ENCODE measurements at regions not wholly inside any gene's neighbourhood (a gene's known extent, or its start where the extent isn't known, plus 50 kb on each side); places are given as distances from the start of the nearest gene placed in this dataset.
"Not testable (repeated sequence)": the region's sequence is repeated elsewhere in the genome, so short reads cannot be mapped to it uniquely, and the experiment has no call there.

GRCh38 chr2:53536583-53537361 is 230.8 kb upstream of the CHAC2 start:
- DNase-seq, result no peak

DNA sequence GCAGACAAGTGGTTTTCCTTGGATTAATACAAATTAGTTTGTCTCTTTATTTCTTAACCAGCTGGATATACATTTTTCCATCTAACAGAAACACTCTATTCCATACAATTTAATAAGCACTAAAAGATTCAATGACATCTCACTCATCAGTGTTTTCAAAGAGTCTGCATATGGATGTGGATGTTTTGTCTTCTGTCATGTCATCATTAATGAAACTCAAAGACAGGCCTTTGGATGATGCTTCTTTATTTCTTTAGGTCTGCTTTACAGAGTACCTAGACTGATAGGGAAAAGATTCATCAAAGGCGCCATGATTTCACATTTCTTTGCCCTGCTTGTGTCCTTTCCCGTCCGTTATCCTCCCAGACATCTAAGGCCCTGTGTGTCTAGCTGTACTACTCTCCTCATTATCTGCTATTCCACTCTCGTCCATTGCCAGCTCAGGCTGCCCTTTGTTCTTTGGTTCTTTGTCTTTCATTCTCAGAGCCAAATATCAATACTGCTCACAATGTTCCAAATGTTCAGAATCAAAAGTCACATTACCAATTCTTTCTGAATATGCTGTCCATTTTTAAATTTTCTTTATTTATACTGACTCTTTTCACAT is 232.3 kb upstream of the CHAC2 start:
- DNase-seq, result no peak

DNA sequence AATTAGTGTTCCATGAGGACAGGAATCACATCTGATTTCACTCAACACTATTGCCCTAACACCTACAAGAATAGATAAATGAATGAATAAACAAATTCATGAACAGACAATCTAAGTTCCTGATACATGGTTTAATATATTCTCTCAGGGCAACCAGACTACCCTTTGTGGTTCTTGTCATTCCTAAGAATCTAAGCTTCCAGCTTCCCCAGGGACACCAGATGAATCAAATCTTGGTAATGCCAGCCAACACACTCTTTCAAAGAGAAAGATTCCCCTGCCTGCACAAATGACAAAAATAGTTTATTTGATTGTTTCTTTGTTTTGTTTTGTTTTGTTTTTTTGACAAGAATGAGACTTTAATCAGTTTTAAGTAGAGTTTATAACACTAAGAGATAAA is 237.5 kb upstream of the CHAC2 start:
- no peak for DNase-seq

DNA sequence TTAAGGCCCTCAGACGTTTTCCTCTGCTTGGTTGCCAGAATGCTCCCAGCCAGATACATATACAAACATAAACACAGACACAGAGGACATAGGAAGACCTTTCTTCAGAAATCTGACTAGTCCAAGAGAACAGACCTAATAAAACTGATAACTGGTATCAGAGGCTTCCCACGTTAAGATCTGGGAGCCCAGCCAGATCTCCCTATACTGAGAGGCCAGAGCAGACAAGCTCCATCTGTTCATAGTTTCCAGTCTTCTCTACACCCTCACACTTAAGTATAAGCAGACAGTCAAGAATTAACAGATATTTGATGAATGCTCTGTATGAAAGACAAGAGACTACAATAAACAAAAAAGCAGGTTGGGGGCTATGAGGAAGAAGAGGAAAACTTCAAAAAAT is 240.5 kb upstream of the CHAC2 start:
- DNase-seq, result no peak

GRCh38 chr2:53519918-53520841 is 247.4 kb upstream of the CHAC2 start:
- DNase-seq, result peak; percentile 72

GRCh38 chr2:53517406-53517805 is 250.2 kb upstream of the CHAC2 start:
- no peak for DNase-seq

DNA sequence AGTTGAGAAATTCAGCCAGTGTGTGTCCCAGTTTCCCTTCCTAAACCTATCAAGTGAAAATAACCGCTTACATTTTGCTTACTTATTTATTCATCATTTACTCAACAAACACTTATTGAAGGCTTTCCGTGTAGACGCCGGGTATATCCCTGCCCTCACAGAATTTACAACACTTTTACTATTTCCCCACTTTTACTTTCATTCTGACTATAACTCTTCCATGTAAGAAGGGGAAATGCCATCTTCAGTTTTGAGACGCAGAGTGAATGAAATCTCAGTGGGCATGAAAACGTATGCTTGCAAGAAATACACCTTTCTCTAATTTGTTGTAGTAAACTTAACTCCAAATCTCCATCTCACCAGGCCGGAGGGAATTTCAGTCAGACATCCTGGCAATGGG is 251.0 kb upstream of the CHAC2 start:
- no peak for DNase-seq

DNA sequence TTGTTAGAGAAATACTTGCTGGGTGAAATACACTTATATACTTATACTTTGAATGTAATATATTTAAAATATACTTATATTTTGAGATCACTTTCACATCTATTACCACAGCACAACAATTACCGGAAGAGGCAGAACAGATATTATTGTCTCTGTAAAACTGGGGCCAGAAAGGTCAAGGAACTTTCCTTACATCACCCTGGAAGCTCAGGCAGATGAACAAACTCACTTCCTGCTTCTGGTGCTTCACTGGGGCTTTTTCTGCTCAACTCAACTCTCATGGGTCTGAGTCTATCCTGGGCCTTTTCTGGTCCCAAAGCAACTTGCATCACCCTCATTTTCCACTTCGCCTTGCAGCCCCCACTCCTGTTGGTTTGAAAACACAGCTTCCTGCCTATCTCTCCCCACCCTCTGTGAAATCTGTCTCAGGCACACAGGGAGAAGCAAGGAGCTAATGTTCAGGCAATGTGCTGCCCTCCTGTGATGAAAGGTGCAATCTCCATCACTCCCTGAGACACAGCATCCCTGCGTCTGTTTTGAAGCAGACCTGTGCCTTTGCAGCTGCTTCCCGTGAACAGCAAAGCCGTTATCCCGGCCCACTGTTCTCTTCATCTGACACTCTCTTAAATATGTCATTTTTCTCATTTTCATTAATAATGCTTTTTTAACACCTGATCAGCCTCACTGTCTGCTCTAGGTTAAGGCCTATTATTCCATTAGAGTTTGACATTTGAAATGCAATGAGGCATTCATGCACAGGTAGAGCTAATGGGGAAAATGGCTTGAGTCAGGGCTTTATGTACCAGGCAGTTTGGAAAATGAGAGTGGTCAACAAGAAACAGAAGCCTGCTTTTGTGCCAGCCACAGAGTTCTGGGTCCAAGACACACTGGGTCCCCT is 251.9 kb upstream of the CHAC2 start:
- DNase-seq, result no peak

GRCh38 chr2:53513167-53513666 is 254.4 kb upstream of the CHAC2 start:
- DNase-seq, result no peak

DNA sequence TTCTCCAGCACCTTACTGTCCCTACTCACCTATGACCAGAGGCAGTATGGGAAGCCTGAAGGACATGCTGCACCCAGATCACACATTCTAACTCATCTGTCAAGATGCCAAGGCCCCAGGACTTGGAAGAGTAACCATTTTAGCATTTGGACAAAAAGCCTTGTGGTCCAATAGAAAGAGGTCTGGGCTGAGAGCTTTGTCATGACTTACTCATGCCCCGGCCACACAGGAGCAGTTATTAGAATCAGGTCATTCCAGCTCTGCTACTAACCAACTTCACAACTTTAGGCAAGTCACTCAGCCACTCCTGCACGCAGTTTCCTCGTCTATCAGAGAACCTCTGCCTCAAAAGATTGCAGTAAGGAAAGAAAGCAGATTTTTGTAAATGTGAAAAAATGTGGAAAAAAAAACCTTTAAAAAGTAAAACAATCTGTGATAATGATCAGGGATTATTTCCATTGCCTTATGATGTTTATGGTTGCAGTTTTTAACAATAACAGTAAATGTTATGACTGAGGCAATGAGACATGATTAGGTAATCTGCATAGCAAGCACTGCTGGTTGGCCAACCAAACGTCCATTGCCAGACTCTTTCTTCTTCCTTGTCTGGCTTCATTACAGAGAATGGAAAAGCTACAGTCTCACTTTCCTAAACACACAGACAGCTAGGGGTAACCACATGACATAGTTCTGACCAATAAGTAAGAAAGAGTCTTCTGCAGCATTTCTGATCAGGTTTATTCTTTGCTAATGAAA is 255.4 kb upstream of the CHAC2 start:
- no peak for DNase-seq

DNA sequence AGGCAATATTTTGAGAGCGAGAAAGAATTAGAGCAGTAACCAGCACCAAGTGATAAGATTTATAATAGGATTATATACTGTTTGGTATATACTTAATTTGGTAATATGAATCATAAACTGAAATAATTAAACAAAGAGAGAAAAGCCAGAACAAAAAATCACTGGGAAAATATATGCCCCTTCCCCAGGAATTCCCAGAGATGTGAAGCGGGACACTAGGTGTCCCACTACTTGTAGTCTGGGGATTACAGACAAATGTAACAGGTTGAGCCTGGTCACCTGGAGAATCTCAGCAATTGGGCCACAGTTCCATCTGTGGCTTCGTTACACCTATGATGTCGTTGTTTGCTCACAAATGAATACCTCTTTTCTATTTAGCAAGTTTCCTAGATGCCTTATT is 256.1 kb upstream of the CHAC2 start:
- no peak for DNase-seq

DNA sequence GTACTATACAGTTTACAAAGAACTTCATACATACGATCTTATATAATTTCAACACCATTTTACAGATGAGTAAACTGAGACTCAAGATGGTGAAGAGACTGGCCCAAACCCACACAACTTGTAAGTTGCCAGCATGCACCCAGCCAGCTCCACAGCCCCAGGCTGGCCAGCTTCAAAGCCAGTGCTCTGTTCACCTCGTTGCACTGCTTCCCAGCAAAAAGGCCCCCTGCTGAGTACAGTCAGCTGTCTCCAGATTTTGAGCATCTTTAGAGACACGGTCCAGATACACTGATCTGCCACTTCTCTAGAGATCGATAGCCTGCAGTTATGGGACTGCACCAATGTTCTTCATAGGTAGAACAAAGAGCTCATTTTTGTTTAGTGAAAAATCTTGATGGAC is 257.2 kb upstream of the CHAC2 start:
- no peak for DNase-seq

DNA sequence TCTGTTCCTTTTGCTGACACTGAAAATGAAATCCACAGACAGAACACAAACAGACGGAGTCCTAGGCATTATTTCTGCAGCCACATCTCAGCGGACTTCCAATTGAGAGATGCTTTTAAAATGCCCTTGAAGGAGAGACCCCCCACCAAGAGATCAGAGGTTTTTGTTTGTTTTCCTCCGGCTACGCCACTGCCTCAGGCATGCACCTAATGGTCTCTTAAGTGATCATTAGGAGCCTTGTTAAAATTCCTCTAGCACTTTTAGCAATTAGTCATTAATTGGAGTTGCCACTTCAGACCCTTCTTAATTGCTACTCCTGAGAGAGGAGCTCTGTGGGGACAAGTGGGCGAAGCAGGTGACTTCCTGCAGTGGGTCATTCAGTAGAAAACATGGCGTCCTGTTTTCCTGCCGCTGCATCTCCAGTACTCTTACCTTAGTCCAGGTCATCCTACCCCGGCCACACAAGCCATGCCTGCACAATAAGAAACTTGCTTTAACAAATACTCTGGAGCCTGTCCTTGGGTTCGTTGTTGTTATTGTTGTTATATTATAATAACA is 257.7 kb upstream of the CHAC2 start:
- no peak for DNase-seq

DNA sequence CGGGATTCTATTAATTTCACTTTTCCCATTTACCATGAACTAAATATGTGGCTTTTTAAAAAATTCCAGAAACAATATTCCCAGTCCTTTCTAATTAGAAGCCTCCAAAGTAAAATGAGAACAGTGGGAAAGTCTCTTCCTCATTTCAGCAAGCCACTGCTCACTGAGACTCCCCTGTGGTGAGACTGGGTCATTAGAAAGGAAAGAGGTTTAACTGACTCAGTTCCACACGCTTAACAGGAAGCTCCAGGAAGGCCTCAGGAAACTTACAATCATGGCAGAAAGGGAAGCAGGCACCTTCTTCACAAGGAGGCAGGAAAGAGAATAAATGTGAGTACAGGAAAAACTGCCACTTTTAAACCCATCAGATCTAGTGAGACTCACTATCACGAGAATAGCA is 258.9 kb upstream of the CHAC2 start:
- no peak for DNase-seq

- DNase-seq, result not testable (repeated sequence)
These were observed 260.5 kb upstream of the CHAC2 start for GRCh38 chr2:53507070-53507469.

GRCh38 chr2:53505826-53506225 is 261.8 kb upstream of the CHAC2 start:
- no peak for DNase-seq

GRCh38 chr2:53504507-53504906 is 263.1 kb upstream of the CHAC2 start:
- no peak for DNase-seq

- no peak for DNase-seq
These were observed 267.4 kb upstream of the CHAC2 start for GRCh38 chr2:53500181-53500580.

DNA sequence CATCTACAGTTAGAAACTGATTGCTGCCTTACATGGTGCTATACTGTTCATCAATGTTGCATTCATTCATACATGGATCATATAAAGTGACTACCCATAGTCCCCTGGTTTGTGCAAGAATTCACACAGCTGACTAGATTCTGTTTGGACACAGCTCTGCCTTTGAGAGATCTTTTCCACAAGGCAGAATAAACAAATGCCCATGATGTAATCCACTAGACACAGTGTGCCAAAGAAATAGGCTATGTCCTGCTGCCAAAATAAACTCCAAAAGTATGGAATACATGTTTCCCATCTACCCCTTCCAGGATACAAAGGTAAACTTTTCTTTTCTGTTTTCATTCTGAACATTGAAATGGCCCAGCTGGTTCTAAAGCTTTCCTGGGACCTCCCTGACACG is 269.4 kb upstream of the CHAC2 start:
- DNase-seq, result no peak

GRCh38 chr2:53497020-53497419 is 270.6 kb upstream of the CHAC2 start:
- DNase-seq, result no peak

DNA sequence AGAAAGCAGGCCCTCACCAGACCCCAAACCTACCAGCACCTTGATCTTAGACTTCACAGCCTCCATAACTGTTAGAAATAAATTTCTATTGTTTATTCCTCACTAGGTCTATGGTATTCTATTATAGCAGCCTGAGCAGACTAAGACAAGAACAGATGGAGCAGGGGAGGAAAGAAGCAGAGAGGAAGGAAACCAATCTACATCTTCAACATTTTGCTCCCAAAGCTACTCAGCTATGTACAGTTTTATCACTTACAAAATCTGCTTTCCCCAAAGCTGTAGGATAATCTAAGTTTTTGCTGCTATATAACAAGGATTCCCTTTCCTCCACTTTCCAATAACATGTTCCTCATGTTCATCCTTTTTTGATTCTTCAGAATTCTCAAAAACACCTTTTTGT is 274.4 kb upstream of the CHAC2 start:
- DNase-seq, result no peak
